Endothelial cell of umbilical vein (primary cell): ENCODE measurements at regions not wholly inside any gene's neighbourhood (a gene's known extent, or its start where the extent isn't known, plus 50 kb on each side); places are given as distances from the start of the nearest gene placed in this dataset.

Source experiments
- BruUV-seq: library from RNA; stranded (reverse); fragments of 400-500 nt; replicated peaks from 2 replicates; lab custom pipeline; 2021; lab: Mats Ljungman, UMichigan
- CTCF ChIA-PET: fragments of 300-600, 350-600 bp; sonication (Branson Sonifier 250); formaldehyde crosslinking; loops from one replicate; lab custom pipeline; 2021; ENCODE audit warnings: antibody characterized with exemption, inconsistent platforms; lab: Charles Lee
- POLR2A ChIA-PET: fragments of 300-600, 350-600 bp; sonication (Branson Sonifier 250); formaldehyde crosslinking; loops from one replicate; lab custom pipeline; 2021; ENCODE audit warnings: antibody characterized with exemption, inconsistent platforms; lab: Charles Lee
- DNase-seq: peaks from one replicate; pipeline ENCODE4 v3.0.0-alpha.2; 2011; ENCODE audit warnings: low read depth, low spot score
- FAIRE-seq: peaks from 2 replicates; lab custom pipeline; 2011; peaks lifted over from hg19 to GRCh38; lab: Jason Lieb, UNC
- H2AFZ ChIP-seq: 2 replicates; pipeline ENCODE4 v1.6.0; 2012; ENCODE audit warnings: low read depth, low read length, control low read depth, inconsistent platforms
- H3K27ac ChIP-seq: 2 replicates; pipeline ENCODE4 v1.5.1; 2011; ENCODE audit warnings: low read depth, mild to moderate bottlenecking, control low read depth, low read length, moderate library complexity; ENCODE audit not compliant: insufficient read depth
- H3K27me3 ChIP-seq, 2 experiments: 2 replicates each; pipeline versions ENCODE4 v1.6.0 to v1.6.1; 2011; ENCODE audit warnings: low read length in 2 of 2, mixed read lengths in 1 of 2; ENCODE audit not compliant: control insufficient read depth in 2 of 2, insufficient read depth in 2 of 2
- H3K36me3 ChIP-seq, 2 experiments: 2 replicates in 1 of 2; 3 replicates in 1 of 2; pipeline ENCODE4 v1.5.1; 2011; ENCODE audit warnings: low read length in 2 of 2, mild to moderate bottlenecking in 1 of 2, moderate library complexity in 1 of 2; ENCODE audit not compliant: control insufficient read depth in 2 of 2, insufficient read depth in 2 of 2; ENCODE audit errors: extremely low read depth in 1 of 2
- H3K4me1 ChIP-seq: 3 replicates; pipeline ENCODE4 v1.5.1; 2011; ENCODE audit warnings: mild to moderate bottlenecking, low read length; ENCODE audit not compliant: control insufficient read depth, insufficient read depth; ENCODE audit errors: extremely low read depth
- H3K4me2 ChIP-seq: 2 replicates; pipeline ENCODE4 v1.6.1; 2011; ENCODE audit warnings: low read length, control low read depth, mixed read lengths; ENCODE audit not compliant: insufficient read depth
- H3K4me3 ChIP-seq, 3 experiments: fragments of 200-600 bp in 1 of 3; sonication (generic), shearing (Covaris generic) in 1 of 3; replicated peaks in 1 of 3; 2 replicates each; pipeline ENCODE4 v1.5.1; 2011 to 2016; ENCODE audit warnings: control low read depth in 3 of 3, low read length in 3 of 3, mild to moderate bottlenecking in 2 of 3, inconsistent platforms in 1 of 3, low read depth in 1 of 3, moderate library complexity in 1 of 3; ENCODE audit not compliant: insufficient read depth in 1 of 3
- H3K79me2 ChIP-seq: 2 replicates; pipeline ENCODE4 v1.6.0; 2012; ENCODE audit warnings: low read length, inconsistent platforms; ENCODE audit not compliant: control insufficient read depth, insufficient read depth
- H3K9ac ChIP-seq: replicated peaks from 2 replicates; pipeline ENCODE3; 2011; ENCODE audit warnings: low read length, control low read depth; ENCODE audit not compliant: insufficient read depth; ENCODE audit errors: extremely low read depth
- H3K9me1 ChIP-seq: replicated peaks from 3 replicates; pipeline ENCODE4 v1.6.0; 2011; ENCODE audit warnings: mild to moderate bottlenecking, low read length; ENCODE audit not compliant: control insufficient read depth, insufficient read depth; ENCODE audit errors: extremely low read depth
- H3K9me3 ChIP-seq: replicated peaks from 2 replicates; pipeline ENCODE4 v1.5.1; 2012; ENCODE audit warnings: low read length, inconsistent platforms; ENCODE audit not compliant: control insufficient read depth, insufficient read depth
- H4K20me1 ChIP-seq: replicated peaks from 2 replicates; pipeline ENCODE3; 2011; ENCODE audit warnings: mild to moderate bottlenecking, low read length; ENCODE audit not compliant: control insufficient read depth, insufficient read depth; ENCODE audit errors: extremely low read depth
- CTCF ChIP-seq, 2 donors: IDR thresholded peaks; 1 replicate in 1 of 2; 2 replicates in 1 of 2; pipeline ENCODE4 v1.5.1; 2011; ENCODE audit warnings: low read length in 2 of 2, mild to moderate bottlenecking in 2 of 2, moderate library complexity in 2 of 2, control low read depth in 1 of 2, inconsistent platforms in 1 of 2, low read depth in 1 of 2; ENCODE audit not compliant: insufficient read depth in 1 of 2; ENCODE audit errors: extremely low read depth in 1 of 2
- EZH2 ChIP-seq: IDR thresholded peaks from 2 replicates; pipeline ENCODE4 v1.6.1; 2012; ENCODE audit warnings: borderline replicate concordance, low read depth, mild to moderate bottlenecking, moderate library complexity, low read length, inconsistent platforms; ENCODE audit not compliant: severe bottlenecking
- FOS ChIP-seq: IDR thresholded peaks from 2 replicates; pipeline ENCODE4 v1.6.1; 2011; ENCODE audit warnings: mild to moderate bottlenecking, low read length, moderate library complexity, borderline replicate concordance; ENCODE audit not compliant: insufficient read depth
- GATA2 ChIP-seq: IDR thresholded peaks from 2 replicates; pipeline ENCODE4 v1.7.0; 2011; ENCODE audit warnings: low read depth, mild to moderate bottlenecking, moderate library complexity, mixed read lengths, low read length; ENCODE audit not compliant: insufficient read length, insufficient read depth
- MAX ChIP-seq: IDR thresholded peaks from 2 replicates; pipeline ENCODE4 v1.6.1; 2011; ENCODE audit not compliant: insufficient read depth, insufficient read length
- MYC ChIP-seq: IDR thresholded peaks from one replicate; pipeline ENCODE4 v1.6.1; 2011; ENCODE audit warnings: mild to moderate bottlenecking, low read depth, low read length
- POLR2A ChIP-seq: IDR thresholded peaks from 2 replicates; pipeline ENCODE4 v1.6.1; 2012; ENCODE audit warnings: low read depth, mild to moderate bottlenecking, control low read depth, low read length
- POLR2AphosphoS5 ChIP-seq: IDR thresholded peaks from 2 replicates; pipeline ENCODE4 v1.6.1; 2012; ENCODE audit warnings: low read depth, mild to moderate bottlenecking, control low read depth, low read length, moderate library complexity; ENCODE audit not compliant: insufficient read depth
- dilution Hi-C: fragments of 300-500 bp; cut with MboI; formaldehyde crosslinking; loops from one replicate; pipeline ENCODE4 v1.15.0; 2019; ENCODE audit warnings: low sequenced_read_pairs; ENCODE audit not compliant: extremely low pct_ligation_motif_present
- intact Hi-C: fragments of 100-400 bp; cut with micrococcal nuclease; formaldehyde crosslinking; loops from one replicate; pipeline ENCODE4 v1.10.0; 2022

- Histone ChIP-seq H3K4me1 (peaks cover 17% of the 10 kb centered on the region), H3K4me2 (no peak overlapping the region), H3K27ac (no peak overlapping the region), H3K9ac (no peak overlapping the region), H2AFZ (no peak overlapping the region), H3K27me3 (no peaks in the 10 kb centered on the region), H3K9me3 (no peaks in the 10 kb centered on the region), H3K9me1 (no peaks in the 10 kb centered on the region), H3K4me3 (no peak overlapping the region), H4K20me1 (no peaks in the 10 kb centered on the region), H3K79me2 (no peaks in the 10 kb centered on the region), H3K36me3 (no peaks in the 10 kb centered on the region)
- DNase-seq (no peak), FAIRE-seq (no peak)
- dilution Hi-C loops (no loop called here), intact Hi-C loops (no loop called here)
- TF ChIP-seq POLR2A, result no peak
- no peak for TF ChIP-seq GATA2
- no peak for TF ChIP-seq CTCF (IDR thresholded peaks at IDR 0.05; ENCODE audit: extremely low read depth in 1 of 2, insufficient read depth in 1 of 2, low read depth in 1 of 2, low read length in 2 of 2)
- CTCF ChIA-PET, result interaction anchor here (1.5 kb wide), 1 partner anchor 8 kb away, joined by 3 read pairs; no protein-coding TSS in a partner anchor
- POLR2A ChIA-PET, result no interaction called here
- no TSS peak for BruUV-seq
Measured at GRCh38 chr1:207214453-207214852, 107.0 kb upstream of the CD55 start.

DNA sequence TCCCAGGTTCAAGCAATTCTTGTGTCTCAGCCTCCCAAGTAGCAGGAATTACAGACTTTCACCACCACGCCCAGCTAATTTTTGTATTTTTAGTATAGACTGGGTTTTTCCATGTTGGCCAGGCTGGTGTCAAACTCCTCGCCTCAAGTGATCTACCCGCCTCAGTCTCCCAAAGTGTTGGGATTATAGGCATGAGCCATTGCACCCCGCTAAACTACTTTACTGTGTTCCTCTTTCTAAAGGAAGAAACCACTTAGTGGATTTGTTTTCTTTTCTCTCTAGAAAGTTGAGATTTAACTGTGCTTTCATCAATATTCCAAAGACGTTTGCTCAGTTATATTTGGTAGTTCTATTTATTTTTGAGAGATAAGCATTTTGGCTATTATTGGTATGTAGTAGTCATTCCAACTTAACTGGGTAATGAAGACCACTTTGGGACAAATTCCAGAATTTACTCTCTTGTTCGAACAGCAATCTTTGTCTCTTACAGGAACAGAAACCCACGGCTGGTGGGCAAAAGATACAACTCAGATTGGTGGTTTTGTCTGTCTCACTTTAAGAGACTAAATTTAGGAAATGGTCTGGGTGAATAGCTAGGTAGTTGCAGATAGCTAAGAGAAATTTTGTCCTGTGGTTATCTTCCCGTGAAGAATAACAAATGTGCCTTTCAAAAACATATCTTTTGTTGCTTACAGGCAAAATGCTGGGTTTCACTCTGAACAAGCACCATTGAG, 103.5 kb upstream of the CD55 start:
- Histone ChIP-seq H3K36me3 (no peaks in the 10 kb centered on the region), H4K20me1 (no peaks in the 10 kb centered on the region), H3K79me2 (no peaks in the 10 kb centered on the region), H2AFZ (no peak overlapping the region), H3K27me3 (no peaks in the 10 kb centered on the region), H3K9me3 (no peaks in the 10 kb centered on the region), H3K27ac (no peak overlapping the region), H3K4me1 (peaks cover 19% of the 10 kb centered on the region), H3K9ac (peak overlapping the region; percentile 10), H3K9me1 (no peaks in the 10 kb centered on the region), H3K4me3 (no peak overlapping the region), H3K4me2 (peak overlapping the region; percentile 87)
- intact Hi-C loops, result loop anchor here (1.0 kb wide), 1 partner anchor 13 kb away; no protein-coding TSS in a partner anchor
- FAIRE-seq (peak; percentile 26), DNase-seq (no peak)
- POLR2A ChIA-PET, result no interaction called here
- CTCF ChIA-PET, result interaction anchor here (0.6 to 1.0 kb wide), 2 partner anchors 12 to 579 kb away, joined by 3 to 7 read pairs; no protein-coding TSS in a partner anchor
- TF ChIP-seq FOS (no peak), MAX (no peak), GATA2 (no peak), MYC (no peak), POLR2A (no peak), EZH2 (no peak), POLR2AphosphoS5 (no peak), CTCF (IDR thresholded peaks at IDR 0.05; ENCODE audit: extremely low read depth in 1 of 2, insufficient read depth in 1 of 2, low read depth in 1 of 2, low read length in 2 of 2) (no peak)
- no TSS peak for BruUV-seq
- dilution Hi-C loops, result no loop called here
